GM11168 (cell line): ENCODE measurements at regions not wholly inside any gene's neighbourhood (a gene's known extent, or its start where the extent isn't known, plus 50 kb on each side); places are given as distances from the start of the nearest gene placed in this dataset.

Experiments used
- in situ Hi-C: fragments of 300-500 bp; cut with MboI; formaldehyde crosslinking; loops from one replicate; pipeline ENCODE4 v1.12.0; 2022; ENCODE audit warnings: low sequenced_read_pairs; ENCODE audit not compliant: unreplicated experiment

DNA sequence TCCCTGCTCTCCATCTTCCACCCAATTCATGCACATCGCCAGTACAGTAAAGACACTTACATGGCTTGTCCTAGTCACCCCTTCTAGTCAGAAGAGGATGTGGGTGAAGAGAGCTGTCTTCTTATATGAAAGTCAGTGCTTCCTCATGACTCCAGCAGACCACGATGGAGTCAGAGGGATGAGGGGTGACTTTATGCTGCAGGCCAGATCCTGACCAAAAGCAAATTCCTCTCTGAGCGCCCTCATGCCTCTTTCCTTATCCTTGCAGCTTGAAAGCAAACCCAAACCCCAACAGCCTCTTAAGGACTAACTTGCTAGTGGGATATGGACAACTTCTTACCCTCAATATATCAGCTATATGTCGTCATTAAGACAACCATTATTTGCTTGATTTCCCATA lies 348.2 kb upstream of the DUSP10 start:
- in situ Hi-C loops, result no loop called here

DNA sequence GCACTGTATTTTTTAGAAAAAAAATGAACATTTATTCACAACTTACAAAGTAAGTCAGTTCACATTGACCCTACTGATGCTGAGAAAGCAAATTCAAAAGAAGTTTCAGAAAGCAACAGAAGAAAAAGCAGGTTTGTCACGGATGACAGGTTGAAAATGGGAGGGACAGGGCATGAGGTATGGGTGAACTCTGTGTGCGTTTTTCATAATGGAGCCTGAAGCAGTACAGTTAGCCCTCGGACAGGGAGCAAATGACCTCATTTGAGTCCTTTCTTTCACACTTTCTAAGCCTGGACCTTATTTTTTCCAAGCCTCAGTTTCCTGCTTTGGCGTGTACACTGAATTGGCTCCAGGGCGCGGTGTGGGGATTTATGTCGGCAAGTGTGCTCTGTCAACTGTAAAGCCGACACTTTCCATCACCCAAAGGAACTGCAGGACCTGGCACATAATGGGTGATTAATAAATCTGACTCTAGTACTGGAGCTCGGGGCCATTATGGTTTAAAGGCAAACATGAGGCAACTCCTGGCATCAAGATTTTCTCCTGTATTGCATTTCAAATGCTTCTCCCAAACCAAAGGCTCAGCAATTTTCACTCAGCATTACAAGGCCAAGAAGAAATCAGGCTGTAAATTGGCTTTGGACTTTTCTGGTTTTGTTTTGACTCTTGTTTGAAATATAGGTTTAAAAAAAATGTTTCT lies 345.5 kb upstream of the DUSP10 start:
- in situ Hi-C loops, result no loop called here

DNA sequence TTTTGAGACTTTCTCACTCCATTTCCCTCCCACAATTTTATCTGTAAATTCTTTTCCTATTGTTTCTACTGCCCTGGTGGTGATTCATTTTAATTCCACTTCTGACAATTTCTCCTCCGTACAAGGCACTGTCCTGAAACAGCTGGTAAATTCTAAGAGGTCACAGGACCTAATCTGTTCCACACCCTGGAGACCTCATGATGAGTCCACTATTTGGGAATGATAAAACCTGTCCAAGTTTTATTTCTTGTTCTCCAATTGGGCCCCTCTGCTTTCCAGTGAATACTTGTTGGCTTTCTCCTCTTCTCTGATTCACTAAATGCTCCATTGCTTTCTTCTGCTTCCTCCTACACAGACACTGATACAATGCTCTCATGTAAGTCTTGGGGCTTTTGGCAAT lies 343.1 kb upstream of the DUSP10 start:
- in situ Hi-C loops, result no loop called here

DNA sequence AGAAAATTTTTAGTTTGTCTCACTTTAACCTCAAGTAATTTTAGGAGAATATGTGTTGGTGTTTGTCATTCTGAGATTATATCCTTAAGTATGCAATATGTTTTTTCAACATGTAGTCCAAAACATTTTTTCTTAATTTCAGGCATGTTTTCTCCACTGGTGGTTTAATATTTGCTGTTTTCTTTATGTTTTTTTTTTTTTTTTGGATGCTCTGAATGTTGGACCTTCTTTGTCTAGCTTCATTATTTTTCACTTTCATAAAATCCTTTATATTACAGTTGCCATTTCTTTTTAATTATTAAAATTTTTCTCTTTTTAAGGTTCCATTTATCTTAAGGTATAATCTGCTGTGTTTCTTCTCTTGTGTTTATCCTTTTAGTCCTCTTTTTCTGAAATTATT lies 342.2 kb upstream of the DUSP10 start:
- in situ Hi-C loops, result no loop called here

DNA sequence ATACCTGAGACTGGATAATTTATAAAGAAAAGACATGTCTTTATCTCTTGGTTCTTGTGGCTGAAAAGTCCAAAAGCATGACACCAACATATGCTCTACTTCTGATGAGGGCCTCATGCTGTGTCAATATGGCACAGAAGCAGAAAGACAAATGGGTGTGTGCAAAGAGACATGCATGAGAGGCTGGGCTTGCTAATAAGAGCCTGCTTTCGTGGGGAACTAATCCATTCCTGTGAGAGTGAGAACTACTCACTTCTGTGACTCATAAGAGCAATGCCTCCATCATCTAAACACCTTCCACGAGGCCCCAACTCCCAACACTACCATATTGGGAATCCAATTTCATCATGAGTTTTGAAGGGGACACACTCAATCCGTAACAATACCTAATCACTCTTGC lies 340.0 kb upstream of the DUSP10 start:
- in situ Hi-C loops, result no loop called here

DNA sequence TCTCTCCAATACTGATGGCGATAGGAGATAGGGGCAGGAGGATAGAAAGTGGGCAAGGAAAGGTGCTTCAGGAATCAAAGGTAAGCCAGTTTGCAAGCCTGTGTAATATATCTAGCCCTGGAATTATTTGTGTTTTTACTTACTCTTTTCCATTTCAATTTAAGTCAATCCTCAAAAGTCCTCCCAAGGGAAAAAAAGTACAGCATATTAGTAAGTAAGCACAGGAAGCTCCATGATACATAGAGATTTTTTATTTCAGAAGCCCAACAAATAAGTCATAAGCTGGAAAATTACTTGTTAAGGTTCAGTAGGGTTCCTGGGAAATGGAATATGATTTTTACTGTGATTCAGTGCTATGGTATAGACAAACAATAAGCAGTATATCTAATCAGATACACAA lies 337.7 kb upstream of the DUSP10 start:
- in situ Hi-C loops, result no loop called here

DNA sequence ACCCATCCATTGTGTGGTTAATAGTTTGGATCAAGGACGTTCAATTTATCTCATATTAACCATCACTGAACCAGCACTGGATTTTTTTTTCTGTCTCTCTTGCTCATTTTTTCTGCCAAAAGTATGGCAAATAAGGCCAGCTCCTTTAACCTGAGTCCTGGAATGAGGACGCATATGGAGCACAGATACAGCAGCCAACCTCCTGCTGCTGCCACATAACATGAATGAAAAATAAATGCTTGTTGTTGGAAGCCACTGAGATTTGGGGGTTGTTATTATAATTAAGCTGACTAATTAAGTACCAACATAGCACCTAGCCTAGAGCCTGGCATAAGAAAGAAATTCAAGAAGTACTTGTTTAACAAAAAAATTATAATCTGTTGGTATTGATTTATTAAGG lies 335.3 kb upstream of the DUSP10 start:
- in situ Hi-C loops, result no loop called here

DNA sequence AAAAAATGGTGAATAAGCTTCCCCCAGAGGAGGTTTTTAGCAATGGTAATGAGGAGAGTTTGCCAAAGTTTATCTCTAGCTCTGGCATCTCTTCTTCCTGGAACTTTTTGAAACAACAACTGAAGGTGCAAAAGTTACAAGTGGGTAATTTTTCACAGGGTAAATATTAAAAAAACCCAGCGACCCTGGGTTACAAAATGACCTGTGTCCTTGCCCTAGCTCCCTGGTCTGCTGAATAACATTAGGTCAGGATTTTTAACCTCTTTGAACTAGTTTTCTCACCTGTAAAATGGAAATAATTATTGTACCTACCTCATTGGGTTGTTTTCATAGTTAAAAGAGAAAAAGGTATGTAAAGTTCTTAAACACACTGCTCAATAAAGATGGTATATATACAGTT lies 332.4 kb upstream of the DUSP10 start:
- in situ Hi-C loops, result no loop called here

DNA sequence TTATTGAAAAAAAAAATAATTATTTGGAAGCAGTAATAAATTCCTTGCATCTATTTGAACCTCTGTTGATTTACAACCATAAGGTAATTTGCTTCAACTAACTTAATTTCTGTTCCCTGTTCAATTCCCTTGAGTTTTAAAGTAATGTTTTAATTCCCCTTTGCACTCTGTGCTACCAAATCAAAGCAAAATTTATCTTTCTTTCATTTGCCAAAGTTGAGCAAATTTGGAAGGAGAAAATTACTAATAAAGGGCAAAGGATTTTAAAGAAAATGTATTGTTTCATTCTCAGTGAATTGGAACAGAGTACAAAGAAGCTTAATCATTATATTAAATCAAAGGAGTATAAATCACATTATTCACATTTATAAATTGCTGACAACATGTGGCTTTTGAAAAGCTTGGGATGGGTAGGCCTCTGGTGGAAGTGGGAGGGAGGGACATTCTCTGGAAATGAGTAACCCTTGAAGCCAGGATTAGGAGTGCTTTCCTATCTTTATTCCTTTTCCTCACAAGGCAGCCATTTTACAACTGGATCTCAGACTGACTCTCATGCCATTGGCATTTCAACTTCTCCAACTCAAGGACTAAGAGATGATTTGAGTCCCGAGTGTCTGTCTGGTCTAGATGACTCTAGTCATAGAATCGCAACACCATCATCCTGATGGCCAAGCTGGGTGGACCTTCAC lies 331.6 kb upstream of the DUSP10 start:
- in situ Hi-C loops, result no loop called here

DNA sequence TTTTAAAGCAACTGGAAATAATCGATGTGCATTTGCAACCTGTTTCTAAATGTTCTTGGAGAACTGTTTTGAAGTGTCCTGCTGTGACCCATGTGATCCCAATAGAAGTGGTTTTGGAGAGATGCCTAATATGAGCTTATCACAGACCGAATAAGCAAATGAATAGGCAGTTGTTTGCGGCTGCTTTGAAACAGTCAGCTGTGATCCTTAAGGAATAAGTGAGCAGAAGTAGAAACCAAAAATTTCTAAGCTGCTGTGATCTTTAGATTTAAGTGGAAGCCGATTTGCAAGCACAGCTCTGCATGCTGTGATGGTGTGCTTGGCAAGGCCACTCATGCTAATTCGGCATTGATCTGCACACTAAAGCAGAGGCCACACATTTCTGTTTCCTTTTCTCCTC lies 329.5 kb upstream of the DUSP10 start:
- in situ Hi-C loops, result no loop called here

DNA sequence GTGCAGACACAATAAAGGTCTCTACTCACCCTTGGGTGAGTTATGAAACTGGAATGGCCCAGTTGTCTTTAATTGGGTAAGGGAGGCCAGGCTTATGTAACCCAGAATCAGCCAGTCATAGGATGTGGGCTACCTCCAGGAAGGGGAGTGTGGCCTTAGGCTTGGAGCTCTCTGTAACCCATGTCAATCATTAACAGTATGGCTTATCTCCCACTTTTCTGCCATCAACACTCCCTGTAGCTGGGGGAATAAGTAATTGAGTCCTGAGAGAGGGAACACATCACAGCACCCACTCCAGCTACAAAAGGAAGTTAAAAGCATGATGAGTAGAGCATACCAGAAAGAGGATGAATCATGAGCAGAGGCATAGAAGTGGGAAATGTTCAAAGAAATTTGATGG lies 327.0 kb upstream of the DUSP10 start:
- in situ Hi-C loops, result no loop called here

DNA sequence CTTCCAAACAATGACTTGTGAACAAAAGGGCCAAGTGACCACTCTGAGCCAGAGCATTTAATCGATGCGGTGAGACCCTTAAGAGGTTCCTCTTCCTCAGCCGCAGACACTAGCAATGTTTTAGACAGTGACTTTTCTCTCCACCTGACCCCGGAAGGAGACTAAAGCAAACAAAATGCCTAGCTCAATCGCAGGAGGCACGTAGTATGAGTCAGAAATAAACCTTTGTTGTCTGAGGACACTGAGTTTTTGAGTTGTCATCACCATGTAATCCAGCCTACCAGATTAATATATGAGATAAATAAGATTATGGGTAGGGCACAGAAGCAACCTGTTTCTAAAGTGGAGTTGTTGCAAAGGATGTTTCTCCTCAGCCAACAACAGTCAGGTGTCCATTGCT lies 326.2 kb upstream of the DUSP10 start:
- in situ Hi-C loops, result no loop called here

DNA sequence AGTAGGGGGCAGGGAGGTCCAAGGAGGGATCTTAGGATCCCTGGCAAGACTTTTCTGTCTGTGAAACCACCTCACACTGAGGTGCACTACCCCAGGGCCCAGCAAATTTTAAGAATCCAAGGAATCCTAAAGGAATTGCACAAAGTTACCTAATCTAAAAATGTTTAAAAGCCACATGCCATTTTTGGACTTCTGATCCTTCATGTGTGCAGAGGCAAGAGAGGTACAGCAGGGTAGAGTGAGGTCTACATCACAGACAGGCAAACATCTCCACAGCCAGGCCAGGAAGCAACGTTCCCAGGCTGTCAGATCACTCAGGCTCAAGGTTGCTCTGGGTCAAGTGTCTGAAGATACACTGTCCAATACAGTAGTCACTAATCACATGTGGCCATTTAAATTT lies 324.6 kb upstream of the DUSP10 start:
- in situ Hi-C loops, result no loop called here

DNA sequence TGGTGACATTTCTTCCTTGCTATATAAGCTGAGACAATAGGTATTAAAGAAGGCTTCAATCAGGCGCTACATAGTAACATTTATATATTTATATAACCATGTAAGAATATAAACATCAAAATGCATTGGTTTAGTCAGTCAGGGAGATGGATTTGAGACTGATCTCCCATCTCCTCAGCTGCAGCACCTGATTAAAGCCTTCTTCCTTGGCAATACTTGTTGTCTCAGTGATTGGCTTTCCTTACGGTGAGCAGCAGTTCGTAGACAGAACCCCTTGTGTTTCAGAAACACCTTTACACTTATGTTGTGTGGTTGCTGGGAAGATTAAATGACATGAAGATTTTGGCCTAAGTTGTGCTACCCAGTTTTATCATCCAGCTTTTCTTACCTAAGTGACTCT lies 323.3 kb upstream of the DUSP10 start:
- in situ Hi-C loops, result no loop called here

DNA sequence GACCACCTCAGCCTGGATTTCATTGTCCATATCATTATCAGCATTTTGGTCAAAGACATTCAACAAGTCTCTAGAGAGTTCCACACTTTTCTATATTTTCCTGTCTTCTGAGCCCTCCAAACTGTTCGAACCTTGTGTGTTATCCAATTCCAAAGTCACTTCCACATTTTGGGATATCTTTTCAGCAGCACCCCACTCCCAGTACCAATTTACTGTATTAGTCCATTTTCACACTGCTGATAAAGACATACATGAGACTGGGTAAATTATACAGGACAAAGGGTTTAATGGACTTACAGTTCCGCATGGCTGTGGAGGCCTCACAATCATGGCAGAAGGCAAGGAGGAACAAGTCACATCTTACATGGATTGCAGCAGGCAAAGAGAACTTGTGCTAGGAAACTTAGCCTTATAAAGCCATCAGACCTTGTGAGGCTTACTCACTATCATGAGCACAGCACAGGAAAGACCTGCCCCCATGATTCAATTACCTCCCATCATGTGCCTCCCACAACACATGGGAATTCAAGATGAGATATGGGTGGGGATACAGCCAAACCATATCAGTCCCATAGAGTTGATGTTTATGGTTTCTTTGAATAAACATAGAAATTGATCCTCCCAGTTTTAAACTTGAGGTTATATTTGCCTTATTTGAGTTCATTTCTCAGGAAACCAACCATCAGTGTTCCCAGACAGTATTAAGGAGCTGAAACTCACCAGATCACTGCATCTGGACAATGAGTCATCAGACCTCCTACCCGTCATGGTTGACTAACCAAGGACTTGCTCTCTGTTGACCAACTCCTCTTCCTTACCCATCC lies 322.7 kb upstream of the DUSP10 start:
- in situ Hi-C loops, result no loop called here

DNA sequence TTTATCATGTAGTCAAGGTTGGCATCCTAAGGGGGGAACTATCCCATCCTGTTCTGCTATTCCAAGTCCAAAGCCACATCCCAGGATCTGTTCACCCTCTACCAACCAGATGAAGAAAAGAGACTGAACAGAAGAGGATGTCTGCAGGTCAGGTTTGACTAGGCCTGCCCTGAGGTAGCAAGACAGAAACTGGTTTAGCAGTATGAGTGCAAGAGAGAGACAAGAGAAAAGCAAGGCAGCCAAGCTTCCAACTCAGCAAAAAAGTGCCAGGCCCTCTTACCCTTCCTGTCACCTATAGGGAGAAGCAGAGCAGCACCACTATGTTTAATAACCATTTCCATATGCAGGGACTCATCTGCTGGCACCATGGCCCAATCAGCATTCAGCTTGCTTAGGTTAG lies 320.8 kb upstream of the DUSP10 start:
- in situ Hi-C loops, result no loop called here

DNA sequence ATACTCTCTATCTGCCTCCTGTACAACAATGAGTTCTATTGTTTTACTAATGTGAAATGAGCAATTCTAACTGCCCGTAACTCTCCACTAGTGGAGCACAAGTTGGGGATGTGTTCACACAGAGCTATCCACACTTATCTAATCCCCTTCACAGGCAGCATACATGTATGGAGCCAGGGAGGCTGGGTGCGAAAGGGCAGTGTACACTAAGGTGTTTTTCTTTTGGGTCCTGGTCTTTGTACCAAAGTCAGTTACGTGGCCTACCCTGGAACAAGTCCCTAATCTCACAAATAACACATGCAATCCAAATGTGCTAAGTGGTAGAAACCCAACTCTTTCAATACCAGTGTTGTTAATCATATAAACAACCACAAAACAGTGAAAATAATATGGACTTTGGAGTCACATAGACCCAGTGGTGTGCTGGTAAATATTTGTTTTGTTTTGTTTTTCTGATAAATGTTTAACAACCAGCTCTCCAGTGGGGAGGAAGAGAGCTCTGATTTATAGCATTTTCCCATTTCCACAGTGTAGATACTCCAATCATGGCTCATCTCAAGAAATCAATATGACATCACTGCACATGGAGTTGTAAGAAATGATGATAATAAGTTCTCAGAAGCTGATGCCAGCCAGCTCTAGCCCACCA lies 319.9 kb upstream of the DUSP10 start:
- in situ Hi-C loops, result no loop called here

DNA sequence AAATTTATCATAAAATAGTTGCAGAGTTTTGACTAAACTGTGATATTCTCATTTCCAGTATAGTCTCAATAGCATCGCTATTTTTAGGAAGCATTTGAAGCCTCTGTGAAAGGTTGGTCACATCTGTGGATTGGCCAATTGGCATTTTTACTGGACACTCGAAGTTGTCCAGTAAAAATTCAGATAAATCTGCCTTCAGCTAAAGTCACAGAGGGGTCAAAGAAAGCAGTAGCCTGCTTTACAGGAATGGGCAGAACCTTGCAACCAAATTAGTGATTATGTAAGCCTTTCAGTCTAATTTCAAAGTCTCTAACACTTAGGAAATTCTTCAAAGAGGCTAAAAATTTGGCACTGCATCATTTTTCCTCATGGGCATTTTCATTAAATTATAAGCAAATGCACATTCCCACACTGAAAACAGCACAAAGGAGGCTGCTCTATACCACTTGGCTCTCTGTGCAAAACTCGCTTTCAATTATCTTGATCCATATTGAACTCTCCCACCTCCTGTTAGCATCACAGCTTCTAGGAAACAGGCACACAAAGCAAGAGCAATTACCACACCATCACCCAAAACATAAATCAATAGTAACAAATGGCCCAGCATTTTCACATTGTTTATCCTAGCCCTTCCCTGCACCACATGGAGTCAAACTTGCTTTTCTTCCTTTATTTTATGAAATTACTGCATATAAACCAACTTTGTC lies 318.5 kb upstream of the DUSP10 start:
- in situ Hi-C loops, result no loop called here

DNA sequence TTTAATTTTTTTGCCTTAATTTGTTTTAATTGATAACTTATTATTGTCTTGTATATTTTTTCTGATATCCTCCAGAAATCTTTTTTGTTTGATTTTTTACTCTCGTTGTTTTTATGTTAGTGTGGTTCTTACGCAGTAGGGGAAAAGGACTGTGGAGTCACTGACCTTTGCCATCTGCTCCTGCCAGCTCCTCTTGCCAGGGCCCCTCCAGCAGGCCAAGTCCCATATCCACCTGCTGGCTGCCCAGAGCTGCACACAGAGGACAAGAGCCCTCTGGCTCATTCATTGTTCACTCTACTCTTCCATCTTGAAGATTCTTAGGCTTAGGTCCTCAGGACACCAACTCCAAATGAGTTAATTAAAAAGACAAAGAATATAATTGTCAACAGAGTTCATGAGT lies 316.4 kb upstream of the DUSP10 start:
- in situ Hi-C loops, result no loop called here

DNA sequence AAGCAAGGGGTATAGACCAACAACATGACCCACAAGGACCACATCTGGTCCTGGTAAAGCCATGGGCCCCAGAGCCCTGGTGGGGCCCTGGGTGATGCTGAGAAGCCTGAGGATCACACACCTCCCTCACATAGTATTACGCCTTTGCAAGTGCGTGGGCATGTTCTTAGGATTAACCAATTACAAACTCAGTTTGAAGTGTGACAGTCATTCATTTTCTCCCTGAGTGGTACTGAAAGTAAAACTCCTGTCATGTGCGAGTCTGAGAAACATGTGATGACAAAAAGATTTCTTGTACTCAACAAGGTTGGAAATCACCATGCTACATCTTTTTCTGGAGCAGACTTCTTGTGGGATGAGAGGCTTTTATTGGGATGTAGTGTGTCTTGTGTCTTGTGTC lies 315.3 kb upstream of the DUSP10 start:
- in situ Hi-C loops, result no loop called here
